Urothelium cell line (cell line): ENCODE measurements at regions not wholly inside any gene's neighbourhood (a gene's known extent, or its start where the extent isn't known, plus 50 kb on each side); places are given as distances from the start of the nearest gene placed in this dataset.

Source experiments
- DNase-seq: peaks from one replicate; pipeline ENCODE4 v3.0.0; 2011; ENCODE audit warnings: low spot score, mixed read lengths
- FAIRE-seq: peaks from 2 replicates; lab custom pipeline; 2011; peaks lifted over from hg19 to GRCh38; lab: Jason Lieb, UNC

DNA sequence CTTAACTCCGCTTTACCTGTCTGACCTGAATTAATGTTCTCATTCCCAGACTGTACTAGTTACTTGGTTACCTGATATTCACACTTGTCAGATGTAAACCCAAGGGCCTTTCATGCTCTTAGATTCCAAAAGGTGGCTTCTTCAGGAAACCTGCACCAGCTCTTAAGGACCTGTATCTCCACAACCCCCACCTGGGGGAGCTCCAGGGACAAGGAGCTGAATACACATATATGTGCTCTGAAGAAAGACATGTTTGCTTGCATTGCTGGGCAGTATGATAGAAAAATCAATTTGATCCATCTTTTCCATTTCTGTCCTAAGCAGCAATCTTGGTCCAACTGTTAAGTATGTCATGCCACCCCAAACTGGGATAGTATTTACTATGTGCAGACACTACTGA, 64.8 kb upstream of the POU3F2 start:
- DNase-seq (peak; percentile 4), FAIRE-seq (no peak)

DNA sequence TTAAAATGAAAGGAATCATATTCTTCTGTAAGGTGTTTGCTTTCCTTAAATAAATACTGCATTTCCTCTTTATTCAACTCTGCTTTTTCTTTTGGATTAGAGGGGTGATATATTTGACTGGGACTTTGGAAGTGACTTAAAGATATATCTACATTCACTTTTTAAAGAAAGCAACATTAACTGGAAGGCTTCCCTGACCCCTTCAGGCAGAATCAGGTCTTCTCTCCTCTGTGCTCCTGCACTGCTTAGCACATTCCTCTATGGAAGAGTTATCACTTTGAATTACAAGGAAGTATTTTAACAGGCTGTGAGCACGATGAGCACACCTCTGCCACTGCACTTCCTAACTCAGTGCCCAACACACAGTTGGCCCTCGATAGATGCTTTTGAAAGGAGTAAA, 59.2 kb upstream of the POU3F2 start:
- FAIRE-seq (no peak), DNase-seq (no peak)

DNA sequence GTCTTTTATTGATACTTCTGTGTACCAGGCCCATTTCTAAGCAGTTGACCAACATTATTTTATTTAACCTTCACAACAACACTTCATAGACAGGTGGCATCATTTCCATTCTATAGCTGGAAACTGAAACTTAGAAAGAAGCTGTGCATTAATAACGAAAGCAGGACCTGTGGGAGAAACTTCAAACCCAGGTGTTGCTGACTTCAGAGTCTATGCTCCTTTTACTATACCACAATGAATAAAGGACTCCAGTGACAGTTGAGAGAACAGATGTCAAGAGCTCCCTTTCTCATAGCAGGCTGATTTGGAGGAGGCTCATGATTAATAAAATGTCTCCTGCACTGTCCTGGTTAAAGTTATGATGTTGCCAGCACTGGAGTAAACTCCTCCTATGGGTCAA, 56.6 kb upstream of the POU3F2 start:
- no peak for DNase-seq
- no peak for FAIRE-seq

DNA sequence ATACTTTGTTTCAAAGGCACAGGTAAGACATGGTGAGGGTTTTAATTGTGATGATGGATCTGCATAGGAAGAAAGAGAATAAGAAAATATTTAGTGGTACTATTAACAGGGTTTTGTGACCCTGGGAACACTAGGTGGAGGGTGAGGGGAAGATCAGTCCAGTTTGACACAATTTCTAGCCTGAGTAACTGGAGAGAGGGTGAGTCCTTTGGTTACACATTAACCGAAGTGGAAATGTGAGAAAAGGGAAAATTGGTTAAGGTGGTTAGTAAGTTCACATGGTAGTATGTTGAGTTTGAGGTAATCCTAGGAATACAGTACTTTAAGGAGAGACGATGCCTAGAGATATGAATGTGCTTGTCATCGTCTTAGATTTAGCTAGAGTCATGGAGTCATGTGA, 54.8 kb upstream of the POU3F2 start:
- no peak for FAIRE-seq

DNA sequence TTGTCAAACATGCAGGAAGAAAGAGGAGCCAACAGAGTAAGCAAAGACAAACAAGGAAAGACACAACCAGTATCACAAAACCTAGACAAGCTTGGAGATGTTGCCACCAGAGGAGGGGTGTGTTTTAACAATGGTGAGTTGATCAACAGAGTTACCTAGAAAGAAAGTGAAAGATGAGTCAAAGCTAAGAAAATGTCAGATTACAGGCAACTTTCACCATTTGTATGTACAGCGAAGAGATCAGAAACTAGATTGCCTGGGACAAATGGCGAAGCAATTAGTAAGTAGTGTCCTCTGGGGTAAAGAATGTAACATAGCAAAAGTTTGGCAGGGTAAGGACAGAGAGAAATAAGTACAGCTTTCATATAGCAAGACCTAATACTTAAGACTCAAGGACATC, 51.6 kb upstream of the POU3F2 start:
- no peak for FAIRE-seq
- DNase-seq = no peak

More for the DNA sequence above, 54.8 kb upstream of the POU3F2 start:
- DNase-seq = no peak

DNA sequence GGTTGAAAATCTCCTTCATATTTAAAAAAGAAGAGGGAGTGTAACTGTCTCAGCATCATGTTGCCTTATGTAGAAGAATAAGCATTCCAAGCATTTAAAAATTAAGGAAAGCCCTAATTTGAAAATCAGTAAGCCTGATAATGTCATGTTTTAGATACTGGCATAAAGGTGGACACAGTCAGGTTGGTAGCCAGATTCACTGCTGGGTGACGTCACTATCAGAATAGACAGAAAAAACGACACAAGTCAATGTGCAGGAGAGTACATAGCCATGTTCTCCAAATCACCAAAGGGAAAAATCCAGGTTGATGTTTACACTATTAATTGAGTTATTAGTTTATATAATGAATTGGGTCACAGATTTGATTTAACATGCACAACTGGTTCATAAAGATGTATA, 50.8 kb upstream of the POU3F2 start:
- DNase-seq (no peak), FAIRE-seq (no peak)
